OCI-LY7 (cell line): ENCODE measurements at regions not wholly inside any gene's neighbourhood (a gene's known extent, or its start where the extent isn't known, plus 50 kb on each side); places are given as distances from the start of the nearest gene placed in this dataset.

Experiments
- BruUV-seq: library from RNA; stranded (reverse); fragments of 400-500 nt; replicated peaks from 2 replicates; lab custom pipeline; 2021; lab: Mats Ljungman, UMichigan
- CTCF ChIA-PET: fragments of 300-600 bp; sonication (Branson Sonifier 250); formaldehyde crosslinking; loops from one replicate; lab custom pipeline; 2022; ENCODE audit warnings: antibody characterized with exemption; ENCODE audit not compliant: unreplicated experiment; lab: Charles Lee
- POLR2A ChIA-PET: fragments of 300-600 bp; sonication (Branson Sonifier 250); formaldehyde crosslinking; loops from one replicate; lab custom pipeline; 2022; ENCODE audit warnings: antibody characterized with exemption; lab: Charles Lee
- DNase-seq: peaks from one replicate; pipeline ENCODE4 v3.0.0-alpha.2; 2015; ENCODE audit warnings: low spot score
- H2AFZ ChIP-seq: fragments of 200-600 bp; sonication (generic), shearing (Covaris generic); 2 replicates; pipeline ENCODE4 v1.6.1; 2014; ENCODE audit warnings: mild to moderate bottlenecking, antibody characterized with exemption, low read length, moderate library complexity
- H3K27ac ChIP-seq: fragments of 200-600 bp; sonication (generic); 2 replicates; pipeline ENCODE4 v1.5.1; 2014; ENCODE audit warnings: mixed run types, low read depth, mild to moderate bottlenecking, moderate library complexity, low read length, inconsistent platforms; ENCODE audit not compliant: poor library complexity, severe bottlenecking
- H3K36me3 ChIP-seq: fragments of 200-600 bp; sonication (generic); 2 replicates; pipeline ENCODE4 v1.6.1; 2014; ENCODE audit warnings: mild to moderate bottlenecking, antibody characterized with exemption, low read length, moderate library complexity, mixed read lengths; ENCODE audit not compliant: insufficient read depth
- H3K4me1 ChIP-seq: fragments of 200-600 bp; sonication (generic); 2 replicates; pipeline ENCODE4 v1.5.1; 2014; ENCODE audit warnings: mild to moderate bottlenecking, low read length; ENCODE audit not compliant: insufficient read depth, poor library complexity, severe bottlenecking
- H3K4me2 ChIP-seq: fragments of 200-600 bp; sonication (generic); 2 replicates; pipeline ENCODE4 v1.6.1; 2014; ENCODE audit warnings: mild to moderate bottlenecking, low read length
- H3K4me3 ChIP-seq: fragments of 200-600 bp; sonication (generic); 2 replicates; pipeline ENCODE4 v1.5.1; 2014; ENCODE audit warnings: mild to moderate bottlenecking, low read depth, low read length; ENCODE audit not compliant: poor library complexity, severe bottlenecking
- H3K79me2 ChIP-seq: fragments of 200-600 bp; sonication (generic); 2 replicates; pipeline ENCODE4 v1.6.1; 2016; ENCODE audit warnings: low read depth, mild to moderate bottlenecking, low read length, moderate library complexity, mixed read lengths; ENCODE audit not compliant: insufficient read depth
- H3K9me2 ChIP-seq: fragments of 200-600 bp; sonication (generic); 2 replicates; pipeline ENCODE4 v1.6.1; 2016; ENCODE audit warnings: mild to moderate bottlenecking, low read length, mixed read lengths; ENCODE audit not compliant: insufficient read depth
- H3K9me3 ChIP-seq: fragments of 200-600 bp; sonication (generic); 2 replicates; pipeline ENCODE4 v1.6.1; 2014; ENCODE audit warnings: mild to moderate bottlenecking, mixed run types, low read length, mixed read lengths
- H4K20me1 ChIP-seq: fragments of 200-600 bp; sonication (generic); 2 replicates; pipeline ENCODE4 v1.6.1; 2014; ENCODE audit warnings: mild to moderate bottlenecking, antibody characterized with exemption, low read length, moderate library complexity, mixed read lengths; ENCODE audit not compliant: insufficient read depth
- CTCF ChIP-seq: fragments of 200-600 bp; sonication (generic); conservative IDR thresholded peaks from 2 replicates; pipeline ENCODE4 v1.5.1; 2014; ENCODE audit warnings: mild to moderate bottlenecking, antibody characterized with exemption, low read length, moderate library complexity, mixed read lengths
- EZH2phosphoT487 ChIP-seq: fragments of 200-600 bp; sonication (generic); IDR thresholded peaks from 2 replicates; pipeline ENCODE4 v1.6.1; 2018; ENCODE audit warnings: low read depth, borderline replicate concordance, mild to moderate bottlenecking, mixed run types, antibody characterized with exemption, low read length, moderate library complexity, mixed read lengths
- intact Hi-C: fragments of 100-400 bp; cut with micrococcal nuclease; formaldehyde crosslinking; loops from one replicate; pipeline ENCODE4 v1.10.0; 2022; ENCODE audit not compliant: unreplicated experiment

- Histone ChIP-seq H3K36me3 (no peaks in the 10 kb centered on the region), H3K4me3 (no peak overlapping the region), H3K27ac (no peak overlapping the region), H3K4me1 (no peaks in the 10 kb centered on the region), H3K9me3 (no peaks in the 10 kb centered on the region), H2AFZ (no peak overlapping the region), H4K20me1 (no peaks in the 10 kb centered on the region), H3K79me2 (no peaks in the 10 kb centered on the region), H3K9me2 (no peaks in the 10 kb centered on the region), H3K4me2 (no peak overlapping the region)
- no peak for TF ChIP-seq CTCF
- no peak for TF ChIP-seq EZH2phosphoT487
- no peak for DNase-seq
- CTCF ChIA-PET: no interaction called here
- no TSS peak for BruUV-seq
- intact Hi-C loops: no loop called here
- POLR2A ChIA-PET: no interaction called here
Measured at GRCh38 chr2:129239141-129239540, 740.3 kb upstream of the RAB6C start.

- DNase-seq: no peak
- TF ChIP-seq EZH2phosphoT487 (no peak), CTCF (no peak)
- intact Hi-C loops: no loop called here
- no peak overlapping the region for H3K4me2 ChIP-seq
- no peaks in the 10 kb centered on the region for H3K4me1 ChIP-seq
- H3K4me3 ChIP-seq: no peak overlapping the region
- no peaks in the 10 kb centered on the region for H3K79me2 ChIP-seq
- POLR2A ChIA-PET: no interaction called here
- H2AFZ ChIP-seq: no peak overlapping the region
- no TSS peak for BruUV-seq
- no peak overlapping the region for H3K27ac ChIP-seq
- CTCF ChIA-PET: no interaction called here
- H3K36me3 ChIP-seq: no peaks in the 10 kb centered on the region
- no peaks in the 10 kb centered on the region for H3K9me2 ChIP-seq
- H3K9me3 ChIP-seq: no peaks in the 10 kb centered on the region
- H4K20me1 ChIP-seq: no peaks in the 10 kb centered on the region
Measured at GRCh38 chr2:129240061-129240460, 739.4 kb upstream of the RAB6C start.

GRCh38 chr2:129242269-129242668 is 737.2 kb upstream of the RAB6C start:
- Histone ChIP-seq H3K9me3 (no peaks in the 10 kb centered on the region), H3K27ac (no peak overlapping the region), H3K9me2 (no peaks in the 10 kb centered on the region), H3K4me1 (no peaks in the 10 kb centered on the region), H3K4me2 (no peak overlapping the region), H3K4me3 (no peak overlapping the region), H2AFZ (no peak overlapping the region), H3K79me2 (no peaks in the 10 kb centered on the region), H3K36me3 (no peaks in the 10 kb centered on the region), H4K20me1 (no peaks in the 10 kb centered on the region)
- ChIA-PET POLR2A (no interaction called here), CTCF (no interaction called here)
- intact Hi-C loops: no loop called here
- BruUV-seq: no TSS peak
- DNase-seq: no peak
- TF ChIP-seq CTCF: no peak
- TF ChIP-seq EZH2phosphoT487: no peak
